Caco-2 (cell line): ENCODE measurements at regions not wholly inside any gene's neighbourhood (a gene's known extent, or its start where the extent isn't known, plus 50 kb on each side); places are given as distances from the start of the nearest gene placed in this dataset.

Experiments
- BruUV-seq: library from RNA; stranded (reverse); fragments of 400-500 nt; replicated peaks from 2 replicates; lab custom pipeline; 2021; lab: Mats Ljungman, UMichigan
- CTCF ChIA-PET: fragments of 300-600 bp; sonication (Branson Sonifier 250); formaldehyde crosslinking; loops from one replicate; lab custom pipeline; 2022; ENCODE audit warnings: antibody characterized with exemption; lab: Charles Lee
- POLR2A ChIA-PET: fragments of 300-600 bp; sonication (Branson Sonifier 250); formaldehyde crosslinking; loops from one replicate; lab custom pipeline; 2022; ENCODE audit warnings: antibody characterized with exemption; lab: Charles Lee
- DNase-seq, 2 experiments: peaks; one replicate each; pipeline versions ENCODE4 v3.0.0 to v3.0.0-alpha.2; 2020 to 2022
- H3K27me3 ChIP-seq: replicated peaks from 2 replicates; pipeline ENCODE4 v1.6.0; 2011; ENCODE audit warnings: low read length; ENCODE audit not compliant: control insufficient read depth, insufficient read depth
- H3K36me3 ChIP-seq: 2 replicates; pipeline ENCODE4 v1.5.1; 2011; ENCODE audit warnings: low read length; ENCODE audit not compliant: control insufficient read depth, insufficient read depth
- H3K4me1 ChIP-seq: fragments of 250-450 bp; sonication (Bioruptor Pico); 2 replicates; pipeline ENCODE4 v1.5.1; 2020; ENCODE audit warnings: mild to moderate bottlenecking
- H3K4me3 ChIP-seq: 2 replicates; pipeline ENCODE4 v1.5.1; 2011; ENCODE audit warnings: low read depth, mild to moderate bottlenecking, control low read depth, low read length
- H3K9me3 ChIP-seq: fragments of 250-450 bp; sonication (Bioruptor Pico); 2 replicates; pipeline ENCODE4 v1.5.1; 2020; ENCODE audit warnings: mild to moderate bottlenecking, moderate library complexity
- H3K27ac Mint-ChIP-seq: one replicate; pipeline ENCODE4 v1.8.0; 2022; ENCODE audit warnings: mixed read lengths; ENCODE audit not compliant: unreplicated experiment
- H3K27me3 Mint-ChIP-seq: one replicate; pipeline ENCODE4 v1.8.0; 2022; ENCODE audit warnings: mixed read lengths; ENCODE audit not compliant: insufficient read depth, unreplicated experiment
- H3K36me3 Mint-ChIP-seq: one replicate; pipeline ENCODE4 v1.8.0; 2022; ENCODE audit warnings: mild to moderate bottlenecking, mixed read lengths; ENCODE audit not compliant: insufficient read depth, unreplicated experiment
- H3K4me1 Mint-ChIP-seq: one replicate; pipeline ENCODE4 v1.8.0; 2022; ENCODE audit warnings: low read depth, mixed read lengths; ENCODE audit not compliant: unreplicated experiment
- H3K4me3 Mint-ChIP-seq: one replicate; pipeline ENCODE4 v1.8.0; 2022; ENCODE audit warnings: mild to moderate bottlenecking, moderate library complexity, mixed read lengths; ENCODE audit not compliant: unreplicated experiment
- H3K9me3 Mint-ChIP-seq: one replicate; pipeline ENCODE4 v1.8.0; 2022; ENCODE audit warnings: mixed read lengths; ENCODE audit not compliant: unreplicated experiment
- intact Hi-C: fragments of 100-400 bp; cut with micrococcal nuclease; formaldehyde crosslinking; loops from one replicate; pipeline ENCODE4 v1.10.0; 2022; ENCODE audit not compliant: unreplicated experiment
- TF ChIP-seq, protein P1 (sequence below), 2 experiments: fragments of 200-600 bp in 1 of 2; IDR thresholded peaks; 1 replicate in 1 of 2; 2 replicates in 1 of 2; pipeline versions ENCODE4 v1.5.1 to v1.8.0; 2011 to 2022; ENCODE audit warnings: antibody characterized with exemption in 1 of 2, control low read depth in 1 of 2, inconsistent platforms in 1 of 2, low read depth in 1 of 2, low read length in 1 of 2, mild to moderate bottlenecking in 1 of 2, moderate library complexity in 1 of 2; ENCODE audit not compliant: insufficient read depth in 1 of 2, severe bottlenecking in 1 of 2, unreplicated experiment in 1 of 2

DNA sequence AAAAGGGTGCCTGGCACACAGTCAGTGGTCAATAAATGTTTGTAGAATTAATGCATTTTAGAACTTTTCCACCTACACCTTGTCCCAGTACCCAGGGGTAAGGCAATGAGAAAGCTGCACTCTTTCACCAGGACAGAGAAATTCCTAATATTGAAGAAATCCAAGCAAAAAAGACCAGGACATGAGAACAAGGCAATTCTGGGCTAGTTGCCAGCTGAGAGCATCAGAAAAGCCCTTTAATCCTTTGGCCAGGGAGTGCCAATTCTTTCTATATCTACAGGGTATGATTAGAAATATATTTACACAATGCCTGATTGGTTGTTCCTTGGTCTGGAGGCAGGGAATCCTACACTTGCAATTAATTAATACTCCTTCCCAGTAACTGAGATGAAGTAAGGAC is 492.4 kb upstream of the NFIA start:
- Mint-ChIP-seq H3K36me3 (no peaks in the 10 kb centered on the region), H3K9me3 (no peaks in the 10 kb centered on the region), H3K27me3 (no peaks in the 10 kb centered on the region), H3K4me3 (no peak overlapping the region), H3K4me1 (no peaks in the 10 kb centered on the region), H3K27ac (no peak overlapping the region)
- POLR2A ChIA-PET, result no interaction called here
- no peaks in the 10 kb centered on the region for H3K9me3 ChIP-seq
- no peaks in the 10 kb centered on the region for H3K27me3 ChIP-seq
- TF ChIP-seq, protein P1, sequence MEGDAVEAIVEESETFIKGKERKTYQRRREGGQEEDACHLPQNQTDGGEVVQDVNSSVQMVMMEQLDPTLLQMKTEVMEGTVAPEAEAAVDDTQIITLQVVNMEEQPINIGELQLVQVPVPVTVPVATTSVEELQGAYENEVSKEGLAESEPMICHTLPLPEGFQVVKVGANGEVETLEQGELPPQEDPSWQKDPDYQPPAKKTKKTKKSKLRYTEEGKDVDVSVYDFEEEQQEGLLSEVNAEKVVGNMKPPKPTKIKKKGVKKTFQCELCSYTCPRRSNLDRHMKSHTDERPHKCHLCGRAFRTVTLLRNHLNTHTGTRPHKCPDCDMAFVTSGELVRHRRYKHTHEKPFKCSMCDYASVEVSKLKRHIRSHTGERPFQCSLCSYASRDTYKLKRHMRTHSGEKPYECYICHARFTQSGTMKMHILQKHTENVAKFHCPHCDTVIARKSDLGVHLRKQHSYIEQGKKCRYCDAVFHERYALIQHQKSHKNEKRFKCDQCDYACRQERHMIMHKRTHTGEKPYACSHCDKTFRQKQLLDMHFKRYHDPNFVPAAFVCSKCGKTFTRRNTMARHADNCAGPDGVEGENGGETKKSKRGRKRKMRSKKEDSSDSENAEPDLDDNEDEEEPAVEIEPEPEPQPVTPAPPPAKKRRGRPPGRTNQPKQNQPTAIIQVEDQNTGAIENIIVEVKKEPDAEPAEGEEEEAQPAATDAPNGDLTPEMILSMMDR (IDR thresholded peaks at IDR 0.05; ENCODE audit: insufficient read depth in 1 of 2, low read depth in 1 of 2, low read length in 1 of 2, severe bottlenecking in 1 of 2, unreplicated experiment in 1 of 2), result no peak
- CTCF ChIA-PET, result no interaction called here
- intact Hi-C loops, result no loop called here
- BruUV-seq, result no TSS peak
- no peaks in the 10 kb centered on the region for H3K36me3 ChIP-seq
- DNase-seq, result no peak
- no peak overlapping the region for H3K4me3 ChIP-seq
- H3K4me1 ChIP-seq, result no peaks in the 10 kb centered on the region

DNA sequence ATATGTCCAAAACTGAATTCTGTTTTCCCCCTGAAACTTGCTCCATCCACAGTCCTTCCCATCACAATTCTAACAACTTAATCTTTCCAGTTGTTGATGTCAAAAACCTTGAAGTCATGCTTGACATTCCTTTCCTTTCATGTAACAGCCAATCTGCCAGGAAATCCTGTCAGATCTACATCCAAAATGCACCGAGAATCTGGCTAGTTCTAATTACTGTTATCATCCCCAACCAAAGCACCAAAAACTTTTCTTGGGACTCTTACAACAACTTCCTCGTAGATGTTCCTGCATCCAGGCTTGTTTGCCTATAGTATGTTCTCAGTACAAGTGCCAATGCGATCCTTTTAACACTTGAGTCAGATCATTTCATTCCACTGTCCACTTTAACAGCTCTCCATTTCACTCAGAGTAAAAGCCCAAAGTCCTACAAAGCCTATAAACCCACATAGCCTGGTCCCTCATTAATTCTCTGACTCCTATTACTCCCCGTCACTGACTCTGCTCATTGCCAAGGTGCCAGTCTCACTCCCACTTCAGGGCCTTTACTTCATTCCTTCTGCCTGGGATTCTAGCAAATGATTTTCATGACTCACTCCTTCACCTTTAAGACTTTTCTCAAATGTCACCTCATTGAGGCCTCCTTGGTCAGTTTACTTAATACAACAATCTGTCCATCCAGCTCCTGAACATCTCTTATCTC is 493.2 kb upstream of the NFIA start:
- no TSS peak for BruUV-seq
- no peaks in the 10 kb centered on the region for H3K36me3 ChIP-seq
- no peaks in the 10 kb centered on the region for H3K9me3 ChIP-seq
- no peaks in the 10 kb centered on the region for H3K36me3 Mint-ChIP-seq
- H3K27me3 Mint-ChIP-seq, result no peaks in the 10 kb centered on the region
- H3K27me3 ChIP-seq, result no peaks in the 10 kb centered on the region
- H3K4me1 ChIP-seq, result no peaks in the 10 kb centered on the region
- CTCF ChIA-PET, result no interaction called here
- DNase-seq, result no peak
- H3K27ac Mint-ChIP-seq, result no peak overlapping the region
- H3K4me3 Mint-ChIP-seq, result no peak overlapping the region
- H3K4me3 ChIP-seq, result no peak overlapping the region
- H3K9me3 Mint-ChIP-seq, result peaks cover 3% of the 10 kb centered on the region
- intact Hi-C loops, result no loop called here
- TF ChIP-seq, protein P1 (IDR thresholded peaks at IDR 0.05; ENCODE audit: insufficient read depth in 1 of 2, low read depth in 1 of 2, low read length in 1 of 2, severe bottlenecking in 1 of 2, unreplicated experiment in 1 of 2), result no peak
- POLR2A ChIA-PET, result no interaction called here
- no peaks in the 10 kb centered on the region for H3K4me1 Mint-ChIP-seq

DNA sequence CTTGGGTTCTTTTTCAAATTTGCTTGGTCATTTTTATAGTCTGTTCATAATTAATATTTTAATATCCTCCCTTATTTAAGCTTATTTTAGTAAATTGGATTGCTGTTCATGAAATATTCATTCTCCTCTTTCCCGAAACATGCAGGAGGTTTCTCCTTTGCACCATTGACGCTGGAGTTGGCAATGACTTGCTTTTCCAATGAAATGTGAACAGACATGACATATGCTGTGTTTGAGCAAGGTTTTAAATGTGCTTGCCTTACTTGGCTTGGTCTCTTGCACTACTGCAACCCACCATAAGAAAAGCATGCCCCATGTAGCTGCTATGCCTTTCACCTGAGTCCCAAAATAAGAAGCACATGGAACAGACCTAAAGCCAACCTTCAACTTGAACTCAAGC is 498.0 kb upstream of the NFIA start:
- no peaks in the 10 kb centered on the region for H3K36me3 Mint-ChIP-seq
- H3K4me3 Mint-ChIP-seq, result no peak overlapping the region
- Histone ChIP-seq H3K36me3 (no peaks in the 10 kb centered on the region), H3K9me3 (no peaks in the 10 kb centered on the region), H3K27me3 (no peaks in the 10 kb centered on the region), H3K4me3 (no peak overlapping the region), H3K4me1 (no peaks in the 10 kb centered on the region)
- CTCF ChIA-PET, result no interaction called here
- H3K4me1 Mint-ChIP-seq, result no peaks in the 10 kb centered on the region
- no peak for DNase-seq
- H3K27ac Mint-ChIP-seq, result no peak overlapping the region
- POLR2A ChIA-PET, result no interaction called here
- peaks cover 10% of the 10 kb centered on the region for H3K9me3 Mint-ChIP-seq
- TF ChIP-seq, protein P1 (IDR thresholded peaks at IDR 0.05; ENCODE audit: insufficient read depth in 1 of 2, low read depth in 1 of 2, low read length in 1 of 2, severe bottlenecking in 1 of 2, unreplicated experiment in 1 of 2), result no peak
- H3K27me3 Mint-ChIP-seq, result no peaks in the 10 kb centered on the region
- BruUV-seq, result no TSS peak
- intact Hi-C loops, result no loop called here
